Mesendoderm (in vitro differentiated cells): ENCODE measurements at regions not wholly inside any gene's neighbourhood (a gene's known extent, or its start where the extent isn't known, plus 50 kb on each side); places are given as distances from the start of the nearest gene placed in this dataset.
A peak's percentile ranks its signal among the peaks of the same experiment; 100 is the strongest.

Source experiments
- DNase-seq: peaks from one replicate; pipeline ENCODE4 v3.0.0; 2013
- H2AK5ac ChIP-seq: 2 replicates; pipeline ENCODE4 v1.6.1; 2013; ENCODE audit warnings: low read length, inconsistent platforms
- H2BK120ac ChIP-seq: 2 replicates; pipeline ENCODE4 v1.6.1; 2013; ENCODE audit warnings: low read depth, mild to moderate bottlenecking, low read length, moderate library complexity, mixed read lengths
- H2BK15ac ChIP-seq: replicated peaks from 2 replicates; pipeline ENCODE4 v1.6.1; 2013; ENCODE audit warnings: low read depth, mild to moderate bottlenecking, moderate library complexity
- H2BK5ac ChIP-seq: 2 replicates; pipeline ENCODE4 v1.6.1; 2013; ENCODE audit warnings: low read length, inconsistent platforms
- H3K18ac ChIP-seq: 2 replicates; pipeline ENCODE4 v1.6.1; 2013; ENCODE audit warnings: mild to moderate bottlenecking, low read length, mixed read lengths
- H3K23ac ChIP-seq: one replicate; pipeline ENCODE4 v1.6.1; 2013; ENCODE audit warnings: low read length
- H3K27ac ChIP-seq: 2 replicates; pipeline ENCODE4 v1.5.1; 2013; ENCODE audit warnings: low read depth, mild to moderate bottlenecking, inconsistent platforms, low read length, moderate library complexity
- H3K27me3 ChIP-seq: 2 replicates; pipeline ENCODE4 v1.6.1; 2013; ENCODE audit warnings: low read length, control low read depth, mild to moderate bottlenecking, inconsistent platforms; ENCODE audit not compliant: insufficient read depth, poor library complexity
- H3K36me3 ChIP-seq: 2 replicates; pipeline ENCODE4 v1.6.1; 2013; ENCODE audit warnings: low read length, inconsistent platforms; ENCODE audit not compliant: control insufficient read depth, insufficient read depth
- H3K4ac ChIP-seq: one replicate; pipeline ENCODE4 v1.6.1; 2013; ENCODE audit warnings: low read depth, mild to moderate bottlenecking, low read length, moderate library complexity
- H3K4me1 ChIP-seq: 2 replicates; pipeline ENCODE4 v1.6.1; 2013; ENCODE audit warnings: low read depth, low read length, inconsistent platforms; ENCODE audit not compliant: control insufficient read depth
- H3K4me2 ChIP-seq: 2 replicates; pipeline ENCODE4 v1.6.1; 2013; ENCODE audit warnings: low read length
- H3K4me3 ChIP-seq: 2 replicates; pipeline ENCODE4 v1.5.1; 2013; ENCODE audit warnings: mild to moderate bottlenecking, low read length
- H3K56ac ChIP-seq: one replicate; pipeline ENCODE4 v1.6.1; 2013; ENCODE audit warnings: low read length
- H3K79me1 ChIP-seq: 2 replicates; pipeline ENCODE4 v1.6.1; 2013; ENCODE audit warnings: low read length, inconsistent platforms
- H3K79me2 ChIP-seq: 2 replicates; pipeline ENCODE4 v1.6.1; 2013; ENCODE audit warnings: mild to moderate bottlenecking, low read length; ENCODE audit not compliant: control insufficient read depth, insufficient read depth
- H3K9ac ChIP-seq: 2 replicates; pipeline ENCODE4 v1.6.1; 2013; ENCODE audit warnings: low read length, inconsistent platforms
- H4K5ac ChIP-seq: one replicate; pipeline ENCODE4 v1.6.1; 2013; ENCODE audit warnings: low read length
- H4K8ac ChIP-seq: one replicate; pipeline ENCODE4 v1.6.1; 2013; ENCODE audit warnings: low read depth, mild to moderate bottlenecking, control low read depth, low read length, moderate library complexity
- WGBS: extraction: QIAGEN DNeasy Blood & Tissue Kit; methylation state at CpG from one replicate; pipeline ENCODE4 v1.1.7; 2013; ENCODE audit warnings: low lambda C conversion rate, missing lambda C conversion rate; ENCODE audit not compliant: insufficient coverage; ENCODE audit errors: extremely low coverage; 5-methylcytosine and 5-hydroxymethylcytosine counted together

GRCh38 chr12:85580562-85581168 lies 255.5 kb downstream of the RASSF9 start:
- H3K27me3 ChIP-seq = no peaks in the 10 kb centered on the region
- H3K36me3 ChIP-seq = no peaks in the 10 kb centered on the region
- no peak overlapping the region for H3K4me3 ChIP-seq
- no peak overlapping the region for H2BK120ac ChIP-seq
- no peak overlapping the region for H4K5ac ChIP-seq
- H3K79me1 ChIP-seq = no peaks in the 10 kb centered on the region
- H2BK15ac ChIP-seq = no peak overlapping the region
- no peak overlapping the region for H3K56ac ChIP-seq
- H3K4ac ChIP-seq = no peak overlapping the region
- no peak overlapping the region for H3K23ac ChIP-seq
- H4K8ac ChIP-seq = no peak overlapping the region
- no peaks in the 10 kb centered on the region for H3K4me1 ChIP-seq
- H3K27ac ChIP-seq = no peak overlapping the region
- H3K4me2 ChIP-seq = no peak overlapping the region
- WGBS = no CpG with 5 or more reads among the region's 3 CpGs
- H2BK5ac ChIP-seq = no peak overlapping the region
- no peaks in the 10 kb centered on the region for H3K79me2 ChIP-seq
- H3K18ac ChIP-seq = no peak overlapping the region
- H2AK5ac ChIP-seq = no peak overlapping the region
- no peak for DNase-seq
- H3K9ac ChIP-seq = no peak overlapping the region

GRCh38 chr12:85587158-85587557 lies 249.1 kb downstream of the RASSF9 start:
- Histone ChIP-seq H3K79me2 (no peaks in the 10 kb centered on the region), H2BK5ac (no peak overlapping the region), H3K56ac (no peak overlapping the region), H3K4ac (no peak overlapping the region), H3K4me2 (no peak overlapping the region), H3K79me1 (no peaks in the 10 kb centered on the region), H3K4me1 (no peaks in the 10 kb centered on the region), H3K4me3 (no peak overlapping the region), H3K18ac (no peak overlapping the region), H3K27ac (no peak overlapping the region), H2BK15ac (no peak overlapping the region), H3K23ac (no peak overlapping the region), H2AK5ac (no peak overlapping the region), H3K9ac (no peak overlapping the region), H4K8ac (no peak overlapping the region), H4K5ac (no peak overlapping the region), H2BK120ac (no peak overlapping the region), H3K36me3 (no peaks in the 10 kb centered on the region), H3K27me3 (no peaks in the 10 kb centered on the region)
- no CpG with 5 or more reads among the region's 3 CpGs for WGBS
- no peak for DNase-seq

GRCh38 chr12:85588221-85588620 lies 248.0 kb downstream of the RASSF9 start:
- H3K4ac ChIP-seq = no peak overlapping the region
- no peaks in the 10 kb centered on the region for H3K36me3 ChIP-seq
- H3K79me2 ChIP-seq = no peaks in the 10 kb centered on the region
- H3K18ac ChIP-seq = no peak overlapping the region
- no peak overlapping the region for H2BK15ac ChIP-seq
- no peaks in the 10 kb centered on the region for H3K79me1 ChIP-seq
- H2BK120ac ChIP-seq = no peak overlapping the region
- no peak overlapping the region for H3K9ac ChIP-seq
- H4K5ac ChIP-seq = no peak overlapping the region
- H3K4me3 ChIP-seq = no peak overlapping the region
- H3K56ac ChIP-seq = no peak overlapping the region
- DNase-seq = peak; percentile 15
- no peaks in the 10 kb centered on the region for H3K27me3 ChIP-seq
- no peak overlapping the region for H2AK5ac ChIP-seq
- no peak overlapping the region for H4K8ac ChIP-seq
- H3K4me1 ChIP-seq = no peaks in the 10 kb centered on the region
- H3K23ac ChIP-seq = no peak overlapping the region
- WGBS = 100% methylated on average over 1 of the region's 2 CpGs
- no peak overlapping the region for H2BK5ac ChIP-seq
- H3K27ac ChIP-seq = no peak overlapping the region
- no peak overlapping the region for H3K4me2 ChIP-seq

GRCh38 chr12:85600841-85601240 lies 235.4 kb downstream of the RASSF9 start:
- H3K4me2 ChIP-seq = no peak overlapping the region
- no peak overlapping the region for H3K23ac ChIP-seq
- no peak overlapping the region for H3K4me3 ChIP-seq
- H2BK5ac ChIP-seq = no peak overlapping the region
- no peaks in the 10 kb centered on the region for H3K79me1 ChIP-seq
- no peak overlapping the region for H4K5ac ChIP-seq
- no peak overlapping the region for H2BK120ac ChIP-seq
- no peaks in the 10 kb centered on the region for H3K36me3 ChIP-seq
- H3K79me2 ChIP-seq = no peaks in the 10 kb centered on the region
- H3K27ac ChIP-seq = no peak overlapping the region
- no peak overlapping the region for H4K8ac ChIP-seq
- DNase-seq = no peak
- H2AK5ac ChIP-seq = no peak overlapping the region
- WGBS = no CpG with 5 or more reads among the region's 2 CpGs
- no peak overlapping the region for H3K4ac ChIP-seq
- H3K4me1 ChIP-seq = no peaks in the 10 kb centered on the region
- H3K9ac ChIP-seq = no peak overlapping the region
- H3K56ac ChIP-seq = no peak overlapping the region
- H3K27me3 ChIP-seq = no peaks in the 10 kb centered on the region
- H2BK15ac ChIP-seq = no peak overlapping the region
- H3K18ac ChIP-seq = no peak overlapping the region

- Histone ChIP-seq H3K27ac (no peak overlapping the region), H3K27me3 (no peaks in the 10 kb centered on the region), H3K56ac (no peak overlapping the region), H3K79me1 (no peaks in the 10 kb centered on the region), H4K5ac (no peak overlapping the region), H3K36me3 (no peaks in the 10 kb centered on the region), H3K9ac (no peak overlapping the region), H3K4me1 (no peaks in the 10 kb centered on the region), H2BK15ac (no peak overlapping the region), H3K4me2 (no peak overlapping the region), H3K4me3 (no peak overlapping the region), H3K18ac (no peak overlapping the region), H3K23ac (no peak overlapping the region), H3K4ac (no peak overlapping the region), H2BK5ac (no peak overlapping the region), H2BK120ac (no peak overlapping the region), H2AK5ac (no peak overlapping the region), H3K79me2 (no peaks in the 10 kb centered on the region), H4K8ac (no peak overlapping the region)
- no CpG with 5 or more reads among the region's 2 CpGs for WGBS
- no peak for DNase-seq
These were observed 232.7 kb downstream of the RASSF9 start for GRCh38 chr12:85603556-85603955.

GRCh38 chr12:85606455-85606854 lies 229.8 kb downstream of the RASSF9 start:
- Histone ChIP-seq H2AK5ac (no peak overlapping the region), H3K23ac (no peak overlapping the region), H3K79me2 (no peaks in the 10 kb centered on the region), H2BK15ac (no peak overlapping the region), H3K4me3 (no peak overlapping the region), H3K36me3 (no peaks in the 10 kb centered on the region), H3K18ac (no peak overlapping the region), H3K4me1 (no peaks in the 10 kb centered on the region), H2BK5ac (no peak overlapping the region), H3K27ac (no peak overlapping the region), H3K9ac (no peak overlapping the region), H4K8ac (no peak overlapping the region), H2BK120ac (no peak overlapping the region), H3K56ac (no peak overlapping the region), H3K27me3 (no peaks in the 10 kb centered on the region), H3K79me1 (no peaks in the 10 kb centered on the region), H3K4me2 (no peak overlapping the region), H3K4ac (no peak overlapping the region), H4K5ac (no peak overlapping the region)
- no peak for DNase-seq
- no CpG with 5 or more reads among the region's 2 CpGs for WGBS
